ENCODE measurements at regions not wholly inside any gene's neighbourhood (a gene's known extent, or its start where the extent isn't known, plus 50 kb on each side); places are given as distances from the start of the nearest gene placed in this dataset.
"Not testable (repeated sequence)": the region's sequence is repeated elsewhere in the genome, so short reads cannot be mapped to it uniquely, and the experiment has no call there.

- in situ Hi-C loops (cut with HindIII; ENCODE audit: low pct_unique_long_range_greater_than_20kb, low sequenced_read_pairs) = no loop called here
- DNase-seq (ENCODE audit: low read depth) = no peak
These were observed 281.9 kb downstream of the PPP1R3A start for GRCh38 chr7:113636727-113637421.

- no peak for DNase-seq (ENCODE audit: low read depth)
- in situ Hi-C loops (cut with HindIII; ENCODE audit: low pct_unique_long_range_greater_than_20kb, low sequenced_read_pairs) = no loop called here
These were observed 283.3 kb downstream of the PPP1R3A start for GRCh38 chr7:113635492-113635891.

- in situ Hi-C loops (cut with HindIII; ENCODE audit: low pct_unique_long_range_greater_than_20kb, low sequenced_read_pairs) = no loop called here
- DNase-seq (ENCODE audit: low read depth) = no peak
These were observed 285.7 kb downstream of the PPP1R3A start for GRCh38 chr7:113633073-113633472.

GRCh38 chr7:113628948-113629847 lies 289.6 kb downstream of the PPP1R3A start:
- no peak for DNase-seq (ENCODE audit: low read depth)
- in situ Hi-C loops (cut with HindIII; ENCODE audit: low pct_unique_long_range_greater_than_20kb, low sequenced_read_pairs) = no loop called here

- in situ Hi-C loops (cut with HindIII; ENCODE audit: low pct_unique_long_range_greater_than_20kb, low sequenced_read_pairs) = no loop called here
- DNase-seq (ENCODE audit: low read depth) = no peak
These were observed 293.2 kb downstream of the PPP1R3A start for GRCh38 chr7:113625494-113626102.

GRCh38 chr7:113622796-113623195 lies 296.0 kb downstream of the PPP1R3A start:
- in situ Hi-C loops (cut with HindIII; ENCODE audit: low pct_unique_long_range_greater_than_20kb, low sequenced_read_pairs) = no loop called here

GRCh38 chr7:113610572-113610971 lies 308.2 kb downstream of the PPP1R3A start:
- no peak for DNase-seq (ENCODE audit: low read depth)
- in situ Hi-C loops (cut with HindIII; ENCODE audit: low pct_unique_long_range_greater_than_20kb, low sequenced_read_pairs) = no loop called here

More at GRCh38 chr7:113622796-113623195, 296.0 kb downstream of the PPP1R3A start:
- no peak for DNase-seq (ENCODE audit: low read depth)

- no peak for DNase-seq (ENCODE audit: low read depth)
- in situ Hi-C loops (cut with HindIII; ENCODE audit: low pct_unique_long_range_greater_than_20kb, low sequenced_read_pairs) = no loop called here
These were observed 310.0 kb downstream of the PPP1R3A start for GRCh38 chr7:113608782-113609181.

GRCh38 chr7:113606325-113606724 lies 312.5 kb downstream of the PPP1R3A start:
- no peak for DNase-seq (ENCODE audit: low read depth)
- in situ Hi-C loops (cut with HindIII; ENCODE audit: low pct_unique_long_range_greater_than_20kb, low sequenced_read_pairs) = no loop called here

- in situ Hi-C loops (cut with HindIII; ENCODE audit: low pct_unique_long_range_greater_than_20kb, low sequenced_read_pairs); DNase-seq (ENCODE audit: low read depth): not testable (repeated sequence)
These were observed 318.4 kb downstream of the PPP1R3A start for GRCh38 chr7:113600428-113600827.

GRCh38 chr7:113593455-113593854 lies 325.4 kb downstream of the PPP1R3A start:
- DNase-seq (ENCODE audit: low read depth); in situ Hi-C loops (cut with HindIII; ENCODE audit: low pct_unique_long_range_greater_than_20kb, low sequenced_read_pairs): not testable (repeated sequence)

GRCh38 chr7:113592924-113593323 lies 325.9 kb downstream of the PPP1R3A start:
- in situ Hi-C loops (cut with HindIII; ENCODE audit: low pct_unique_long_range_greater_than_20kb, low sequenced_read_pairs); DNase-seq (ENCODE audit: low read depth): not testable (repeated sequence)

GRCh38 chr7:113582471-113582870 lies 336.3 kb downstream of the PPP1R3A start:
- DNase-seq (ENCODE audit: low read depth) = no peak
- in situ Hi-C loops (cut with HindIII; ENCODE audit: low pct_unique_long_range_greater_than_20kb, low sequenced_read_pairs) = no loop called here

- in situ Hi-C loops (cut with HindIII; ENCODE audit: low pct_unique_long_range_greater_than_20kb, low sequenced_read_pairs) = not testable (repeated sequence)
These were observed 355.6 kb downstream of the PPP1R3A start for GRCh38 chr7:113563257-113563656.

GRCh38 chr7:113562801-113563200 lies 356.0 kb downstream of the PPP1R3A start:
- in situ Hi-C loops (cut with HindIII; ENCODE audit: low pct_unique_long_range_greater_than_20kb, low sequenced_read_pairs) = no loop called here
- no peak for DNase-seq (ENCODE audit: low read depth)

More at GRCh38 chr7:113563257-113563656, 355.6 kb downstream of the PPP1R3A start:
- not testable (repeated sequence) for DNase-seq (ENCODE audit: low read depth)

GRCh38 chr7:113562242-113562641 lies 356.6 kb downstream of the PPP1R3A start:
- in situ Hi-C loops (cut with HindIII; ENCODE audit: low pct_unique_long_range_greater_than_20kb, low sequenced_read_pairs) = no loop called here

GRCh38 chr7:113561446-113561845 lies 357.4 kb downstream of the PPP1R3A start:
- no peak for DNase-seq (ENCODE audit: low read depth)
- in situ Hi-C loops (cut with HindIII; ENCODE audit: low pct_unique_long_range_greater_than_20kb, low sequenced_read_pairs) = no loop called here

More at GRCh38 chr7:113562242-113562641, 356.6 kb downstream of the PPP1R3A start:
- no peak for DNase-seq (ENCODE audit: low read depth)

- peak; percentile 14 for DNase-seq (ENCODE audit: low read depth)
- in situ Hi-C loops (cut with HindIII; ENCODE audit: low pct_unique_long_range_greater_than_20kb, low sequenced_read_pairs) = no loop called here
These were observed 367.8 kb downstream of the PPP1R3A start for GRCh38 chr7:113550966-113551365.

- in situ Hi-C loops (cut with HindIII; ENCODE audit: low pct_unique_long_range_greater_than_20kb, low sequenced_read_pairs) = no loop called here
These were observed 370.2 kb downstream of the PPP1R3A start for GRCh38 chr7:113548561-113548960.

More at GRCh38 chr7:113548561-113548960, 370.2 kb downstream of the PPP1R3A start:
- no peak for DNase-seq (ENCODE audit: low read depth)
